HG03175 (cell line): ENCODE measurements at regions not wholly inside any gene's neighbourhood (a gene's known extent, or its start where the extent isn't known, plus 50 kb on each side); places are given as distances from the start of the nearest gene placed in this dataset.

ENCODE experiments used
- ATAC-seq: cut with Tn5 transposase; IDR thresholded peaks from one replicate; pipeline ENCODE4 v1.9.1; 2021; ENCODE audit warnings: mild to moderate bottlenecking, moderate library complexity; ENCODE audit not compliant: unreplicated experiment

DNA sequence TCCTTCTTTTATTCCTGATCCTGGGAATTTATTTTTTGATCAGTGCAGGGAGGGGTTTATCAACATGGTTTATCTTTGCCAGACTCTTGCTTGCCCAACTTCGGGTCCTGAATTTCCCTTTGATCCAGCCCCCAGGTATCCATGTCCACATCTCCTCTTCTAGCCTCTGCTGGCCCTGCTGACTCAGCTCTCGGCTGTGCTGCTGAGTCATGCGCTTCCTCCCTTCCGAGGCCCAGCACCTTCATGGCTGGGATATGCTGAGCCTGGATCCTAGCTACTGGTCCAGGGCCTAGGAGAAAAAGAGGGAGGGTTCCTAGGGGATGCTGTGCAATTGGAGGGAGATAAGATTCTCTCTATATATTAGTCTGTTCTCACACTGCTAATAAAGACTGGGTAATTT lies 380.7 kb upstream of the SHH start:
- no peak for ATAC-seq

DNA sequence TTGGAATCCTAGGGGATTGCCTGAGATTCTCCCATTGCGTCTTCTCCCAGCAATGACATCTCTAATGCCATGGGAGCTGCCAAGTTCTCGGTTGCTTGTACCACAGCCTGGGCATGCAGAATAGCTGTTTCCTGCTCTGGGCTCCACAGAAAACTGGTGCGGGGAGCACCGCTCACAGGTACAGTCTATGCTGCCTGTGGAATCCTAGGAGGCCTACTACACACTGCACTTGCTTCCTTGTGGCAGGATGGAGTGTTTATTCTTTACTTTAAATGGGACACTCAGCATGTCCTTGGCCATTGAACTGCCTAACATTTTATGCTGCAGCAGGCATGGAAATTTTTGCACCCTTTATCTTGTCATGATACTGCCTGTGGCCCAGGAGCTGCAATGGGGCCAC lies 378.8 kb upstream of the SHH start:
- ATAC-seq, result no peak

GRCh38 chr7:156185076-156185475 lies 372.8 kb upstream of the SHH start:
- ATAC-seq, result no peak

- ATAC-seq, result no peak
Measured at GRCh38 chr7:156184164-156184563, 371.9 kb upstream of the SHH start.

GRCh38 chr7:156180451-156181229 lies 368.4 kb upstream of the SHH start:
- no peak for ATAC-seq

DNA sequence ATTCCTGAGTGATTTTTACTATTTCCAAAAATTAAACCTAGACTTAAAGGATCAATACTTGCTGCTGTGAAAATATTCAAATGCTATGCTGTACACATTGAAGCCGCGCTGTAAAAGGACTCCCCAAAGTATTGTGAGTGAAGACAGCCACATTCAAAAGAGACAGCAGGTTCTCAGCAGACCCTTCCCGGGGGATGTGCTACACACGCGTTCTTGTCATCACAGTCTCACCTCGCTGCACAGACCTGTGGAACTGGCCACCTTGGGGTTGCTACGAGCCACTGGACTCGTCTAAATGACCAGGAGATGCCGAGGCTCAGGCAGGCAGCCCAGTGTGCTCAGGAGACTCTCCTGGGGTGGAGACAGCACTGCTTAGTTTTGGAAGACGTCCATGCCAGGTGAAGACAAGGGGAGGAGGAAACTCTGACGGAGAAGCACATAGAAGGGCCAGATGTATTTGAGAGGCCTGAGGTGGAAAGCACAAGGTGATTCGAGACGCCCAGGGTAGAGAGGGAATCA lies 367.7 kb upstream of the SHH start:
- no peak for ATAC-seq

DNA sequence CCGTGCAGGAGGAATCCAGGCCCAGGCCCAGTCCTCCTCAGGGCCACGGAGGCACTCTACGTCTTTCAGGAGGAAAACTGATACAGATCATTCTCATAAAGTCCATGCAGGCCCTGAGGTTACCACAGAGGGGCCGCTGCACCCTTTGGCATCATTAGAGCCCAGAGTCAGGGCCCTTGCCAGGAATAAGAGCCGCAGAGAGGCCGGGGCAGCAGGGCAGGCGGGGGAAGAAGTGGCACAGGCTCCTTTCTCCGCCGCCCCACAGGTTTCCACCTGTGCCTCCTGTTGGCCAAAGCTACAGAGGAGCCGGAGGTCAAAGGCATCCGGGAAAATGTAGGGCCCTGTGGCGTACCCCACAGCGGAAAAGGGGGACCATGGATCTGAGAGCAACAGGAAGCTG lies 366.6 kb upstream of the SHH start:
- no peak for ATAC-seq

GRCh38 chr7:156178214-156178613 lies 366.0 kb upstream of the SHH start:
- ATAC-seq, result no peak

DNA sequence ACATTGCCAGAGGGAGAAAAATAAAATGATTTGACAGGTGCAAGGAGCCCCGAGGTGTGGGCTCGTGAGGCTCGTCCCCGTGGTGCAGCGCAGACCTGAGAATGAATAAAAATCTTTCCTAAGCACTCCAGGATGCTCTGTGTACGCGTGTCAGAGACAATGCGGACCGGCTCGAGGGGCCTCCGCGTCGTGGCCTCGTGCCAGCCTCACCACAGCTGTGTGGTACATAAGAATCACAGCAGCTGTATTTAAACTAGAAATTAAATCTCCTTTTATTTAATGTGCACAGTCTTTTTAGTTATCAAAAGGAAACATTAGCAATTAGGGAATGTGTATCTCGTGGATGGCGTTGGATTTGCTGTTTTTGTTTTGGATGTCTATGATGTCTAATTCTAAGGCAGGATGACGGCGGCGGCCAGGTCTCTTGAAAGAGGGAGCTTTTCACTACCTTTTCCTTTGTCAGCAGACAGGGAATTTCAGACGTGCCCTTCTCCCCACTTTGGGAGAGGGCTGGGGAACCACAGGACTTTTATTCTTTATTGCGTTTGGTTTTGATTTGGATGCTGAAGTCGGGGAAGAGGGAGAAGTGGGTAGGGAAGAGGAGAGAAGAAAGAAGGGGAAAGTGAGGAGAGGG lies 365.3 kb upstream of the SHH start:
- no peak for ATAC-seq

DNA sequence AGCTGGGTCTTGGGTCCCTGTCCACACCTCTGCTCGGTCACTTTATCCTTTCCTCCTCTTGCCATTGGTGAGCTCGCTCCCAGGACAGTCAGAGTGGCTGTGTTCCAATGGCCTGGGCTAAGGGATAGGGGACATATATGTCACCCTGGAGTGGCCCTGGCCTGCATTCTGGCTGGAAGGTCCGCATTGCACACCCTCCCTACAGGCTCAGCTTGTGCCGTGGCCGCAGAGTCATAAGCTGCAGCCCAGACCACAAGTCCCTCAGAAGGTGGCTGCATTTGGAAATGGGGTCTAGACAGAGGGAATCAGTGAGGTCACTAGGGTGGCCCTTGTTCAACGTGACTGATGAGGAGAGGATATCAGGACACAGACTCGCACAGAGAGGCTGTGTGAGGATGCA lies 363.8 kb upstream of the SHH start:
- ATAC-seq, result no peak

DNA sequence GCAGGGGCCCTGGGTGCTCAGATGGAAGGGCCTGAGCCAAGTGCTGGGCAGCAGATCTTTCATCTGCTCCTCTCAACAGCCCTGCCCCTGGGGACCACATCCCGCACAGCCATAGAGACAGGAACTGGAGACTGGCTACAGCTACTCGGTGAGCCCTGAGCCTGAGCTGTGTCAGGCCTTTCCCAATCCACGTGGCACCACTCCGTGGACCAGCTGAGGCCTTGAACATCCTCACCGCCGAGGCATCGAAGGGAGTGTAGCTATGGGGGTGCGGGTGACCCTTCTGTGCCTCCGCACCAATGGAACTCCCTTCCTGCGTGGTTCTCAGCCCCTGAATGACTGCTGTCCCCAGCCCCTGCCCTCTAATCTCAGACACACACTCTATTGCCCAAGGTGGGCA lies 362.7 kb upstream of the SHH start:
- no peak for ATAC-seq

GRCh38 chr7:156174428-156174827 lies 362.2 kb upstream of the SHH start:
- no peak for ATAC-seq

GRCh38 chr7:156173748-156174353 lies 361.6 kb upstream of the SHH start:
- no peak for ATAC-seq

DNA sequence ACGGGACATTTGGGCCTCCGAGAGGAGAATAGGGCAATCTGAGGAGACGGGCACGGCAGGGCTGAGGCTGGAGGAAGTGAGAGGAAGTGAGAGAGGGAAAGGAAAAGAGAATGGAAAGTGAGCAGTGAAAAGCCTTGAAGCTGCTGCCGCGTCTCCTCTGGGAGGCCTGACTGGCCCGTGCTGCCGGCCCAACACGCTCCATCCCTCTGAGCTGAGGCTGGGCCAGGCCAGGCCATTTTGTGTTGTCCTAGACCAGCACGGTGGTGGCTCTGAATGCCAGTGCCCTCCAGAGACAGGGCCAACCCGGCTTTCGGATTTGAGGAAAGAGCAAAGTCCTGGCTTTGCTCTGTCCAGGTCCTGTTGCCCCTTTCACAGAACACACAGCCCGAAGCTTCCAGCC lies 361.1 kb upstream of the SHH start:
- no peak for ATAC-seq

GRCh38 chr7:156172638-156173037 lies 360.4 kb upstream of the SHH start:
- no peak for ATAC-seq

GRCh38 chr7:156169474-156170370 lies 357.5 kb upstream of the SHH start:
- ATAC-seq, result no peak

DNA sequence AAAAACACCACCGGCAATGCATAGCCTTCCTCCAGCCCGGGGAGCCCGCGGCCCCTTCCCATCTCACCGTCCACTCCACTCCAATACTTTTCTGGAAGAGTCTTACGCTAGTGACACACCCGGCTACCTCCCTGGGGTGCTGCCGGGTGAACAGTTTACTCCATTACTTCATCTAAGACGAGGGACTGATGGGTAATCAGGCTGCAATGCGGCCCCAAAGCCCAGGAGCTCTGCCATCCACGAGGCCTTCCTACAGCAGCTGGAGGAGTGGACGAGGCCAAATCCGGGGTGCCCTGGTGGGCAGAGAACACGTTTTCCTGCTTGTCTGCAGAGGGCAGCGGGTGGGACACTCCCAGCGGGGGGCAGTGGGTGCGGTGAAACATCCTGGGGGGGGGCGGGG lies 356.2 kb upstream of the SHH start:
- ATAC-seq, result no peak

DNA sequence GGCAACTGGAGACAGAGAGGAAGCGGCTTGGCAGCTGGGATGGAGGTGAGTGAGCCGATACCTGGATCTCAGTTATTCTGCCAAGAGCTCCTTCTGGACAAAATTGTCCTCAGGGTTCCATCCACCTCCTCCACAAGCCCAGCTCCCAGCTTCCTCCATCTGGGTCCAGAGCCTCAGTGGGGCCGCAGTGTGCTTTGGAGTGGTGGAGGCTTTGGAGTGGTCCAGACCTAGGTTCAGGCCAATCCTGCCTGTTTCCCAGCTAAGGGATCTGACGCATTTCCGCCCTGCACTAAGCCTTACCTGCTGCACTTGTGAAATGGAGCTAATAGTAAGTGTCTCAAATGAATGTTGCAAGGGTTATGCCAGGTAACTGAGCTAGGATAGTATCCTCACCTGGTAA lies 355.7 kb upstream of the SHH start:
- no peak for ATAC-seq

DNA sequence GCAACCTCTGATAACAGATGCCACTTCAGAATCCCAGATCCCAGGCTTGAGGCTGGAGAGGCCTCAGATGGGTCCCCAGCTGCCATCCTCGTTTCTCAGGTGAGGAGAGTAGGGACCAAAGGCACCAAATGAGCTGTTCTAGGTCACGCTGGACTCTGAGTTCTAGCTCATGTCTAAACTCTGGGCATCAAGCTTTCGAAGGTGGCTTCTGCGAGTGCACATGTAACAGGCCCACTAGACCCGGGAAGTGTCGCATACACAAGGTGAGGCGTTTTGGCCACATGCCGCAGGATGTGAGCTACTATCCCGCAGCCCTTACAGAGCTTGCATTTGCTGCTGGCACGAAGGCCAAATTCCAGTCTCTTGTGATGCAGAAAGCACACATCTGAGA lies 355.1 kb upstream of the SHH start:
- ATAC-seq, result no peak

DNA sequence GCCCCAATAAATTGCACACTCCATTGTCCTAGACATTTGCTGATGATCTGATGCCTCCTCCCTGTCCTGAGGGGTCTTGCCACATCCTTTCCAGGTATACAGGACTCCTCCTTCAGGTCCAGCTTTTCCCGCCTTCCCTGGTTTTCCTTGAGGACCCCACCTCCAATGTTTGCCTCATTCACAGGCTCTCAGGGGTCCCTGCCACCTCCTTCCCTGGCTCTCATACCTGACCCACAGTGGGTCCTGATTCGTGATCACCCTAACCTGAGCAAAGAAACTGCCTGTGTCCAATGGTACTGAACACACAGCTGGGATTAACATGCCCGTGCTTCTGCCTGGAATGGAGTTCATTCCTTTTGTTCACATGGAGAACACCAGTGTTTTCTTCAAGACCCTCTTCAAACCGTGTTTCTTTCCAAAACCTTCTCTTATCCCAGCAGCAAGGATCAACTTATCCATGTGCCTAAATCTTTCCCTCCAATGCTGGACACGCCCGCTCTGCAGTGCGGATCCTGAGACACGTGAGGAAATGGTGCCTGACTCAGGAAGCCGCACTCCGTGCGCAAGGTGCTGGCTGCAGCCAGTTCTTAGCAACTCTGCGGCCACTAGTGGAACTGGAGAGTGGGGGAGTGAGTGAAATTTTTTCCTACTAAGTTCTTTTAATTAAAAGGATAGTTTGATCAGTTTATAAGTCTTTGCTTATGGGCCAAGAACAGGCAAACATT lies 354.6 kb upstream of the SHH start:
- ATAC-seq, result no peak

- ATAC-seq, result no peak
Measured at GRCh38 chr7:156163747-156164146, 351.5 kb upstream of the SHH start.
